Stomach (tissue), 4 donors: ENCODE measurements at regions not wholly inside any gene's neighbourhood (a gene's known extent, or its start where the extent isn't known, plus 50 kb on each side); places are given as distances from the start of the nearest gene placed in this dataset.

Source experiments
- EP300 ChIP-seq: sonication (generic); formaldehyde crosslinking; IDR thresholded peaks from one replicate; pipeline ENCODE4 v1.6.1; 2017; ENCODE audit warnings: antibody characterized with exemption
- POLR2A ChIP-seq, 4 donors: fragments of 450-650 bp; IDR thresholded peaks; one replicate each; pipeline ENCODE4 v1.6.1; 2016; ENCODE audit warnings: antibody characterized with exemption in 4 of 4, control low read depth in 2 of 4, mild to moderate bottlenecking in 1 of 4, moderate library complexity in 1 of 4
- POLR2AphosphoS5 ChIP-seq, 3 donors: sonication (generic); formaldehyde crosslinking; IDR thresholded peaks; one replicate each; pipeline ENCODE4 v1.6.1; 2016; ENCODE audit warnings: antibody characterized with exemption in 3 of 3
- TF ChIP-seq, protein P1 (sequence below), 7 experiments: fragments of 450-650 bp in 4 of 7; fragments of 200-600 bp in 3 of 7; sonication (generic) in 3 of 7; IDR thresholded peaks; one replicate each; pipeline ENCODE4 v1.5.1; 2016 to 2019; ENCODE audit warnings: antibody characterized with exemption in 7 of 7, control low read depth in 2 of 7, mild to moderate bottlenecking in 1 of 7

GRCh38 chr9:18366184-18366583 is 107.8 kb upstream of the ADAMTSL1 start:
- TF ChIP-seq, protein P1, sequence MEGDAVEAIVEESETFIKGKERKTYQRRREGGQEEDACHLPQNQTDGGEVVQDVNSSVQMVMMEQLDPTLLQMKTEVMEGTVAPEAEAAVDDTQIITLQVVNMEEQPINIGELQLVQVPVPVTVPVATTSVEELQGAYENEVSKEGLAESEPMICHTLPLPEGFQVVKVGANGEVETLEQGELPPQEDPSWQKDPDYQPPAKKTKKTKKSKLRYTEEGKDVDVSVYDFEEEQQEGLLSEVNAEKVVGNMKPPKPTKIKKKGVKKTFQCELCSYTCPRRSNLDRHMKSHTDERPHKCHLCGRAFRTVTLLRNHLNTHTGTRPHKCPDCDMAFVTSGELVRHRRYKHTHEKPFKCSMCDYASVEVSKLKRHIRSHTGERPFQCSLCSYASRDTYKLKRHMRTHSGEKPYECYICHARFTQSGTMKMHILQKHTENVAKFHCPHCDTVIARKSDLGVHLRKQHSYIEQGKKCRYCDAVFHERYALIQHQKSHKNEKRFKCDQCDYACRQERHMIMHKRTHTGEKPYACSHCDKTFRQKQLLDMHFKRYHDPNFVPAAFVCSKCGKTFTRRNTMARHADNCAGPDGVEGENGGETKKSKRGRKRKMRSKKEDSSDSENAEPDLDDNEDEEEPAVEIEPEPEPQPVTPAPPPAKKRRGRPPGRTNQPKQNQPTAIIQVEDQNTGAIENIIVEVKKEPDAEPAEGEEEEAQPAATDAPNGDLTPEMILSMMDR (IDR thresholded peaks at IDR 0.05) = no peak
- TF ChIP-seq EP300 (no peak), POLR2A (IDR thresholded peaks at IDR 0.05) (no peak), POLR2AphosphoS5 (IDR thresholded peaks at IDR 0.05) (no peak)
